Calu3 (cell line): ENCODE measurements at regions not wholly inside any gene's neighbourhood (a gene's known extent, or its start where the extent isn't known, plus 50 kb on each side); places are given as distances from the start of the nearest gene placed in this dataset.

Experiments used
- BruUV-seq: library from RNA; stranded (reverse); fragments of 400-500 nt; replicated peaks from 2 replicates; lab custom pipeline; 2021; lab: Mats Ljungman, UMichigan
- CTCF ChIA-PET: fragments of 300-600 bp; sonication (Branson Sonifier 250); formaldehyde crosslinking; loops from one replicate; lab custom pipeline; 2022; ENCODE audit warnings: antibody characterized with exemption; lab: Charles Lee
- DNase-seq: peaks from one replicate; pipeline ENCODE4 v3.0.0; 2022
- H3K27ac Mint-ChIP-seq: one replicate; pipeline ENCODE4 v1.8.0; 2022; ENCODE audit warnings: mixed read lengths; ENCODE audit not compliant: unreplicated experiment
- H3K27me3 Mint-ChIP-seq: one replicate; pipeline ENCODE4 v1.8.0; 2022; ENCODE audit warnings: mixed read lengths; ENCODE audit not compliant: unreplicated experiment
- H3K36me3 Mint-ChIP-seq: one replicate; pipeline ENCODE4 v1.8.0; 2022; ENCODE audit warnings: mild to moderate bottlenecking, moderate library complexity, mixed read lengths; ENCODE audit not compliant: insufficient read depth, unreplicated experiment
- H3K4me1 Mint-ChIP-seq: one replicate; pipeline ENCODE4 v1.8.0; 2022; ENCODE audit warnings: mild to moderate bottlenecking, low read depth, mixed read lengths; ENCODE audit not compliant: unreplicated experiment
- H3K4me3 Mint-ChIP-seq: one replicate; pipeline ENCODE4 v1.8.0; 2022; ENCODE audit warnings: mild to moderate bottlenecking, low read depth, moderate library complexity, mixed read lengths; ENCODE audit not compliant: unreplicated experiment
- H3K9me3 Mint-ChIP-seq: one replicate; pipeline ENCODE4 v1.8.0; 2022; ENCODE audit warnings: low read depth, mixed read lengths; ENCODE audit not compliant: unreplicated experiment
- intact Hi-C: fragments of 100-400 bp; cut with micrococcal nuclease; formaldehyde crosslinking; loops from one replicate; pipeline ENCODE4 v1.10.0; 2022; ENCODE audit not compliant: unreplicated experiment
- TF ChIP-seq, protein P1 (sequence below): fragments of 200-600 bp; IDR thresholded peaks from one replicate; pipeline ENCODE4 v1.8.0; 2022; ENCODE audit warnings: antibody characterized with exemption; ENCODE audit not compliant: unreplicated experiment

DNA sequence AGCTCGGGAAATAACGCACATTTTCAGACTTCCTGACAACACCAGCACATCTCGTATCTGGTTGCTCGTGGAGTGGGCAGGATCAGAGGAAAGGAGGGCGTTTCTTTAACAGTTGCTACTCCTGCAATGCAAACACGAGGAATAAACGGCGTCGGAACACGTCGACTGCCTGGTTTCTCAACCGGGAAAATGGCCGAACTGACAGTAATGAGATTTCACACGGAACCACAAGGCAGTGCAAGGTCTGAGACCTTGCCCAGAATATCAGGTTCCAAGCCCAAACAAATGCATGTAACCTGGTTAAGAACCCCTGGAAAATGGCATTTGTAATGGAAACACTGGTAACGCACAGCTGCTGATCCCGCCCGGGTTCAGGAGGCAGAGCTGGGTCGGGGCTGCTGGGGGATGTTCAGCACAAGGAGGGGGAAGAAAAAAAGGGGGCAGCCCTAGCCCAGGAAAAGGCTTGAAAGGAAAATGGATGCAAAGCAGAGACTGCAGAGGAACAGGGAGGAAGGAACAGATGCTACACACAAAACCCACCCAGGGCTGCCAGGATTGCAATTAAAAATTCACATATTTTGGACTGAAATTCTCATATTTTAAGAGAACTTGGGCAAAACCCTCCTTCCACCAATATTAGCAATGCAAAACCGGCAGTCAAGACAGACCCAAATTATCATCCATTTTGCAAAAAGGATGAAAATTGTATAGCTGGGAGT lies 61.6 kb upstream of the KLHL29 start:
- H3K9me3 Mint-ChIP-seq, result no peaks in the 10 kb centered on the region
- no peak overlapping the region for H3K4me3 Mint-ChIP-seq
- CTCF ChIA-PET, result no interaction called here
- DNase-seq, result no peak
- H3K27ac Mint-ChIP-seq, result no peak overlapping the region
- TF ChIP-seq, protein P1, sequence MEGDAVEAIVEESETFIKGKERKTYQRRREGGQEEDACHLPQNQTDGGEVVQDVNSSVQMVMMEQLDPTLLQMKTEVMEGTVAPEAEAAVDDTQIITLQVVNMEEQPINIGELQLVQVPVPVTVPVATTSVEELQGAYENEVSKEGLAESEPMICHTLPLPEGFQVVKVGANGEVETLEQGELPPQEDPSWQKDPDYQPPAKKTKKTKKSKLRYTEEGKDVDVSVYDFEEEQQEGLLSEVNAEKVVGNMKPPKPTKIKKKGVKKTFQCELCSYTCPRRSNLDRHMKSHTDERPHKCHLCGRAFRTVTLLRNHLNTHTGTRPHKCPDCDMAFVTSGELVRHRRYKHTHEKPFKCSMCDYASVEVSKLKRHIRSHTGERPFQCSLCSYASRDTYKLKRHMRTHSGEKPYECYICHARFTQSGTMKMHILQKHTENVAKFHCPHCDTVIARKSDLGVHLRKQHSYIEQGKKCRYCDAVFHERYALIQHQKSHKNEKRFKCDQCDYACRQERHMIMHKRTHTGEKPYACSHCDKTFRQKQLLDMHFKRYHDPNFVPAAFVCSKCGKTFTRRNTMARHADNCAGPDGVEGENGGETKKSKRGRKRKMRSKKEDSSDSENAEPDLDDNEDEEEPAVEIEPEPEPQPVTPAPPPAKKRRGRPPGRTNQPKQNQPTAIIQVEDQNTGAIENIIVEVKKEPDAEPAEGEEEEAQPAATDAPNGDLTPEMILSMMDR, result no peak
- intact Hi-C loops, result no loop called here
- H3K27me3 Mint-ChIP-seq, result peaks cover 79% of the 10 kb centered on the region
- H3K36me3 Mint-ChIP-seq, result no peaks in the 10 kb centered on the region
- no TSS peak for BruUV-seq
- no peaks in the 10 kb centered on the region for H3K4me1 Mint-ChIP-seq

GRCh38 chr2:23323917-23324680 lies 60.9 kb upstream of the KLHL29 start:
- intact Hi-C loops, result no loop called here
- H3K27me3 Mint-ChIP-seq, result peaks cover 87% of the 10 kb centered on the region
- H3K4me1 Mint-ChIP-seq, result no peaks in the 10 kb centered on the region
- no peak overlapping the region for H3K4me3 Mint-ChIP-seq
- H3K9me3 Mint-ChIP-seq, result no peaks in the 10 kb centered on the region
- DNase-seq, result no peak
- CTCF ChIA-PET, result no interaction called here
- TF ChIP-seq, protein P1, result no peak
- no TSS peak for BruUV-seq
- no peaks in the 10 kb centered on the region for H3K36me3 Mint-ChIP-seq
- H3K27ac Mint-ChIP-seq, result no peak overlapping the region

GRCh38 chr2:23326330-23326729 lies 58.6 kb upstream of the KLHL29 start:
- H3K4me3 Mint-ChIP-seq, result no peak overlapping the region
- peaks cover 98% of the 10 kb centered on the region for H3K27me3 Mint-ChIP-seq
- TF ChIP-seq, protein P1, result no peak
- no peaks in the 10 kb centered on the region for H3K36me3 Mint-ChIP-seq
- H3K27ac Mint-ChIP-seq, result no peak overlapping the region
- DNase-seq, result no peak
- H3K9me3 Mint-ChIP-seq, result no peaks in the 10 kb centered on the region
- no TSS peak for BruUV-seq
- no peaks in the 10 kb centered on the region for H3K4me1 Mint-ChIP-seq
- intact Hi-C loops, result no loop called here
- CTCF ChIA-PET, result interaction anchor here (0.6 kb wide), 1 partner anchor 92 kb away, joined by 3 read pairs; no protein-coding TSS in a partner anchor

DNA sequence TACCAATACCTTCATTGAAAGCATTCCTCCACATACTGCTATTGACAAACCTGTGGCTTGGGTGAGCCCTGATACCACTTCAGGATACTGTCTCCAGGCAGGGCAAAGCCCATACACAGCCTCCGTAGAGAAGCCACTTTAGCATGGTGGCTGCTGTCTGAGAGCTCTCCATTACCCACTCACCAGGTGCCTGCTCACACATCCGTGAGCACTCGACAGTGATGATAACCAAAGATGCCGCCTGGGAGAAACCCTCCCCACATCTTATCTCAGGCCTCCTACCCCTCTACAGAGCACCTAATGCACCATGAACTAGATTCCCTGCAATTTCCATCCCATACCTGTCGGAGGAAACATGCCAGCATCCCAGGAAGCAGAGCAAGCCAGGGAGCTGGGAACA lies 57.6 kb upstream of the KLHL29 start:
- H3K4me1 Mint-ChIP-seq, result no peaks in the 10 kb centered on the region
- TF ChIP-seq, protein P1, result no peak
- no peak for DNase-seq
- CTCF ChIA-PET, result no interaction called here
- H3K36me3 Mint-ChIP-seq, result no peaks in the 10 kb centered on the region
- peaks cover 97% of the 10 kb centered on the region for H3K27me3 Mint-ChIP-seq
- H3K27ac Mint-ChIP-seq, result no peak overlapping the region
- no peaks in the 10 kb centered on the region for H3K9me3 Mint-ChIP-seq
- intact Hi-C loops, result no loop called here
- H3K4me3 Mint-ChIP-seq, result no peak overlapping the region
- no TSS peak for BruUV-seq
